IMR-90 (cell line): ENCODE measurements at regions not wholly inside any gene's neighbourhood (a gene's known extent, or its start where the extent isn't known, plus 50 kb on each side); places are given as distances from the start of the nearest gene placed in this dataset.

Experiments used
- ATAC-seq: fragments of 200-7000 bp; cut with Tn5 transposase; 2 replicates; pipeline ENCODE4 v1.9.1; 2020; ENCODE audit warnings: low read depth, mild to moderate bottlenecking, moderate library complexity
- BruUV-seq: library from RNA; stranded (reverse); fragments of 400-500 nt; replicated peaks from 2 replicates; lab custom pipeline; 2021; lab: Mats Ljungman, UMichigan
- CTCF ChIA-PET: fragments of 300-600 bp; formaldehyde crosslinking; extraction: SDS; loops from one replicate; lab custom pipeline; 2021; ENCODE audit warnings: antibody characterized with exemption; lab: Yijun Ruan, JAX
- POLR2A ChIA-PET: fragments of 300-600 bp; sonication (Branson Sonifier 250); formaldehyde crosslinking; loops from one replicate; lab custom pipeline; 2022; ENCODE audit warnings: antibody characterized with exemption; ENCODE audit not compliant: unreplicated experiment; lab: Charles Lee
- DNase-seq: peaks from one replicate; pipeline ENCODE4 v3.0.0; 2013
- H2AFZ ChIP-seq: replicated peaks from 2 replicates; pipeline ENCODE3; 2013; ENCODE audit warnings: low read length, mild to moderate bottlenecking; ENCODE audit not compliant: poor library complexity
- H2AK5ac ChIP-seq: 2 replicates; pipeline ENCODE4 v1.6.1; 2013; ENCODE audit warnings: low read depth, low read length, inconsistent platforms
- H2AK9ac ChIP-seq: replicated peaks from 2 replicates; pipeline ENCODE3; 2013; ENCODE audit warnings: mild to moderate bottlenecking, low read depth, low read length, moderate library complexity; ENCODE audit not compliant: poor library complexity
- H2BK120ac ChIP-seq: 2 replicates; pipeline ENCODE4 v1.6.1; 2013; ENCODE audit warnings: low read depth, low read length, inconsistent platforms
- H2BK15ac ChIP-seq: 3 replicates; pipeline ENCODE4 v1.6.1; 2013; ENCODE audit warnings: low read depth, low read length, inconsistent platforms
- H2BK20ac ChIP-seq: 2 replicates; pipeline ENCODE4 v1.6.1; 2013; ENCODE audit warnings: low read depth, mild to moderate bottlenecking, inconsistent platforms, low read length, moderate library complexity
- H2BK5ac ChIP-seq: 2 replicates; pipeline ENCODE4 v1.6.1; 2013; ENCODE audit warnings: mild to moderate bottlenecking, low read depth, low read length, inconsistent platforms; ENCODE audit not compliant: poor library complexity, severe bottlenecking
- H3K14ac ChIP-seq: replicated peaks from 2 replicates; pipeline ENCODE4 v1.6.1; 2013; ENCODE audit warnings: low read depth, low read length, inconsistent platforms
- H3K18ac ChIP-seq: 2 replicates; pipeline ENCODE4 v1.6.1; 2013; ENCODE audit warnings: low read depth, low read length, control low read depth
- H3K23ac ChIP-seq: 2 replicates; pipeline ENCODE4 v1.6.1; 2013; ENCODE audit warnings: low read depth, low read length, inconsistent platforms
- H3K27ac ChIP-seq: 2 replicates; pipeline ENCODE4 v1.5.1; 2013; ENCODE audit warnings: mild to moderate bottlenecking, control low read depth, low read length; ENCODE audit not compliant: insufficient read depth
- H3K27me3 ChIP-seq: 2 replicates; pipeline ENCODE4 v1.6.1; 2013; ENCODE audit warnings: low read length; ENCODE audit not compliant: control insufficient read depth, insufficient read depth
- H3K36me3 ChIP-seq: 2 replicates; pipeline ENCODE4 v1.6.1; 2013; ENCODE audit warnings: low read length, mixed read lengths; ENCODE audit not compliant: control insufficient read depth, insufficient read depth
- H3K4ac ChIP-seq: 2 replicates; pipeline ENCODE4 v1.6.1; 2013; ENCODE audit warnings: low read depth, low read length, inconsistent platforms
- H3K4me1 ChIP-seq: 2 replicates; pipeline ENCODE4 v1.6.1; 2013; ENCODE audit warnings: low read length, mixed read lengths; ENCODE audit not compliant: control insufficient read depth, insufficient read depth
- H3K4me2 ChIP-seq: 2 replicates; pipeline ENCODE4 v1.6.1; 2013; ENCODE audit warnings: low read depth, mild to moderate bottlenecking, control low read depth, low read length, moderate library complexity
- H3K4me3 ChIP-seq: 2 replicates; pipeline ENCODE4 v1.5.1; 2013; ENCODE audit warnings: low read depth, mild to moderate bottlenecking, control low read depth, low read length, moderate library complexity; ENCODE audit not compliant: insufficient read depth
- H3K56ac ChIP-seq: 2 replicates; pipeline ENCODE4 v1.6.1; 2013; ENCODE audit warnings: low read length, inconsistent platforms; ENCODE audit not compliant: insufficient read depth; ENCODE audit errors: extremely low read depth
- H3K79me1 ChIP-seq, 2 experiments: 2 replicates each; pipeline ENCODE4 v1.6.1; 2013; ENCODE audit warnings: low read length in 2 of 2, inconsistent platforms in 1 of 2, low read depth in 1 of 2
- H3K9ac ChIP-seq: 2 replicates; pipeline ENCODE4 v1.6.1; 2013; ENCODE audit warnings: low read depth, low read length, control low read depth
- H3K9me1 ChIP-seq: 2 replicates; pipeline ENCODE4 v1.6.1; 2013; ENCODE audit warnings: low read length, inconsistent platforms; ENCODE audit not compliant: insufficient read depth
- H3K9me3 ChIP-seq: 2 replicates; pipeline ENCODE4 v1.6.1; 2013; ENCODE audit warnings: low read length; ENCODE audit not compliant: control insufficient read depth, insufficient read depth
- H4K20me1 ChIP-seq: 2 replicates; pipeline ENCODE4 v1.6.1; 2013; ENCODE audit warnings: low read length, inconsistent platforms; ENCODE audit not compliant: insufficient read depth
- H4K5ac ChIP-seq: 2 replicates; pipeline ENCODE4 v1.6.1; 2013; ENCODE audit warnings: mild to moderate bottlenecking, low read depth, low read length, control low read depth
- H4K8ac ChIP-seq, 2 experiments: 2 replicates each; pipeline ENCODE4 v1.6.1; 2013; ENCODE audit warnings: low read depth in 2 of 2, low read length in 2 of 2, control low read depth in 1 of 2, inconsistent platforms in 1 of 2
- H4K91ac ChIP-seq: 2 replicates; pipeline ENCODE4 v1.6.1; 2013; ENCODE audit warnings: low read depth, low read length, inconsistent platforms; ENCODE audit not compliant: insufficient read depth
- RFX5 ChIP-seq: IDR thresholded peaks from 2 replicates; pipeline ENCODE4 v1.8.0; 2012; ENCODE audit warnings: low read depth, mild to moderate bottlenecking, low read length, moderate library complexity
- whole genome bisulfite sequencing, 2 experiments: methylation state at CpG; one replicate each; pipeline versions ENCODE4 v1.1.5 to v1.1.7; 2013; ENCODE audit warnings: missing lambda C conversion rate in 2 of 2; ENCODE audit not compliant: insufficient read length in 1 of 2; ENCODE audit errors: extremely low coverage in 2 of 2; 5-methylcytosine and 5-hydroxymethylcytosine counted together
- dilution Hi-C: fragments of 300-500 bp; cut with HindIII; formaldehyde crosslinking; loops from one replicate; pipeline ENCODE4 v1.14.3; 2018; ENCODE audit warnings: low sequenced_read_pairs; ENCODE audit not compliant: unreplicated experiment
- in situ Hi-C: fragments of 300-500 bp; cut with MboI; formaldehyde crosslinking; loops from 3 replicates; pipeline ENCODE4 v1.14.3; 2019; ENCODE audit warnings: low sequenced_read_pairs, inconsistent platforms, mixed read lengths
- intact Hi-C: fragments of 100-400 bp; cut with micrococcal nuclease; formaldehyde crosslinking; loops from 2 replicates; pipeline ENCODE4 v1.10.0; 2022

- TF ChIP-seq RFX5 = no peak
- POLR2A ChIA-PET = no interaction called here
- H2AFZ ChIP-seq = no peak overlapping the region
Observed at GRCh38 chr6:106899697-106900096, 74.8 kb downstream of the CD24 start.

More at GRCh38 chr6:106899697-106900096, 74.8 kb downstream of the CD24 start:
- Histone ChIP-seq H2BK15ac (no peak overlapping the region), H2BK20ac (no peak overlapping the region), H3K4ac (no peak overlapping the region), H4K91ac (no peak overlapping the region), H2BK5ac (no peak overlapping the region), H3K27ac (no peak overlapping the region), H4K8ac (no peak overlapping the region), H3K4me2 (no peak overlapping the region), H3K27me3 (peaks cover 5% of the 10 kb centered on the region; the same call in 1 of the 2 replicates), H3K18ac (no peak overlapping the region), H3K9ac (no peak overlapping the region), H3K4me3 (no peak overlapping the region), H2AK9ac (no peak overlapping the region), H4K5ac (no peak overlapping the region), H2BK120ac (no peak overlapping the region), H3K9me1 (no peaks in the 10 kb centered on the region), H3K79me1 (no peaks in the 10 kb centered on the region), H2AK5ac (no peak overlapping the region), H3K14ac (no peak overlapping the region), H4K20me1 (no peaks in the 10 kb centered on the region), H3K56ac (no peak overlapping the region), H3K36me3 (no peaks in the 10 kb centered on the region), H3K4me1 (no peaks in the 10 kb centered on the region), H3K9me3 (no peaks in the 10 kb centered on the region), H3K23ac (no peak overlapping the region)
- intact Hi-C loops (no loop called here), in situ Hi-C loops (no loop called here), dilution Hi-C loops (no loop called here)
- DNase-seq (no peak), ATAC-seq (no peak)
- 33% methylated on average over 2 of the region's 4 CpGs; no CpG with 5 or more reads in 1 of the 2 experiments for WGBS, 2 experiments
- no TSS peak for BruUV-seq
- CTCF ChIA-PET = no interaction called here
